ENCODE measurements at regions not wholly inside any gene's neighbourhood (a gene's known extent, or its start where the extent isn't known, plus 50 kb on each side); places are given as distances from the start of the nearest gene placed in this dataset.

GRCh38 chr9:99579964-99580363 is 241.7 kb upstream of the NR4A3 start:
- no peak for DNase-seq

GRCh38 chr9:99582814-99583213 is 238.9 kb upstream of the NR4A3 start:
- no peak for DNase-seq

- peak in 10 of 56 donors; percentile 3 to 36 (median 14) for DNase-seq
Measured at GRCh38 chr9:99588299-99588698, 233.4 kb upstream of the NR4A3 start.

- no peak for DNase-seq
Measured at GRCh38 chr9:99588747-99589146, 232.9 kb upstream of the NR4A3 start.

- no peak for DNase-seq
Measured at GRCh38 chr9:99590410-99590809, 231.3 kb upstream of the NR4A3 start.

- DNase-seq = no peak
Measured at GRCh38 chr9:99590840-99591239, 230.8 kb upstream of the NR4A3 start.

GRCh38 chr9:99591770-99592169 is 229.9 kb upstream of the NR4A3 start:
- DNase-seq = no peak

GRCh38 chr9:99592834-99593574 is 228.7 kb upstream of the NR4A3 start:
- DNase-seq = no peak

GRCh38 chr9:99593610-99594009 is 228.1 kb upstream of the NR4A3 start:
- no peak for DNase-seq

GRCh38 chr9:99594056-99594780 is 227.5 kb upstream of the NR4A3 start:
- DNase-seq = no peak

- no peak for DNase-seq
Measured at GRCh38 chr9:99595796-99596195, 225.9 kb upstream of the NR4A3 start.

- no peak for DNase-seq
Measured at GRCh38 chr9:99601571-99602111, 220.0 kb upstream of the NR4A3 start.

- no peak for DNase-seq
Measured at GRCh38 chr9:99602854-99603253, 218.8 kb upstream of the NR4A3 start.

GRCh38 chr9:99605016-99605743 is 216.5 kb upstream of the NR4A3 start:
- DNase-seq = no peak

GRCh38 chr9:99606296-99606695 is 215.4 kb upstream of the NR4A3 start:
- no peak for DNase-seq

GRCh38 chr9:99606957-99607356 is 214.7 kb upstream of the NR4A3 start:
- no peak for DNase-seq

- no peak for DNase-seq
Measured at GRCh38 chr9:99607842-99608448, 213.7 kb upstream of the NR4A3 start.

GRCh38 chr9:99614341-99614740 is 207.3 kb upstream of the NR4A3 start:
- no peak for DNase-seq

GRCh38 chr9:99621040-99621439 is 200.6 kb upstream of the NR4A3 start:
- DNase-seq = no peak

- no peak for DNase-seq
Measured at GRCh38 chr9:99622679-99623078, 199.0 kb upstream of the NR4A3 start.

GRCh38 chr9:99623780-99624364 is 197.8 kb upstream of the NR4A3 start:
- DNase-seq = no peak
